Osteoblast (primary cell): ENCODE measurements at regions not wholly inside any gene's neighbourhood (a gene's known extent, or its start where the extent isn't known, plus 50 kb on each side); places are given as distances from the start of the nearest gene placed in this dataset.

ENCODE experiments used
- DNase-seq: peaks from one replicate; pipeline ENCODE4 v3.0.0; 2011; ENCODE audit warnings: low spot score, mixed read lengths; ENCODE audit not compliant: insufficient read length; ENCODE audit errors: missing footprints
- H2AFZ ChIP-seq: 2 replicates; pipeline ENCODE4 v1.6.0; 2011; ENCODE audit warnings: mild to moderate bottlenecking, low read length
- H3K27ac ChIP-seq: 2 replicates; pipeline ENCODE4 v1.5.1; 2011; ENCODE audit warnings: mild to moderate bottlenecking, low read depth, low read length, moderate library complexity
- H3K27me3 ChIP-seq: 2 replicates; pipeline ENCODE4 v1.6.0; 2012; ENCODE audit warnings: mild to moderate bottlenecking, control low read depth, inconsistent platforms, low read length, moderate library complexity; ENCODE audit not compliant: insufficient read depth
- H3K36me3 ChIP-seq: 2 replicates; pipeline ENCODE4 v1.5.1; 2011; ENCODE audit warnings: mild to moderate bottlenecking, low read length, control low read depth, moderate library complexity; ENCODE audit not compliant: insufficient read depth
- H3K4me1 ChIP-seq: 2 replicates; pipeline ENCODE4 v1.5.1; 2011; ENCODE audit warnings: mild to moderate bottlenecking, low read length, control low read depth, moderate library complexity; ENCODE audit not compliant: insufficient read depth
- H3K4me2 ChIP-seq: 2 replicates; pipeline ENCODE4 v1.6.0; 2011; ENCODE audit warnings: mild to moderate bottlenecking, low read length; ENCODE audit not compliant: insufficient read depth
- H3K4me3 ChIP-seq: fragments of 200-600 bp; sonication (generic); 3 replicates; pipeline ENCODE4 v1.5.1; 2012; ENCODE audit warnings: mild to moderate bottlenecking, low read length, inconsistent platforms; ENCODE audit not compliant: insufficient read depth
- H3K79me2 ChIP-seq: 2 replicates; pipeline ENCODE4 v1.6.0; 2012; ENCODE audit warnings: mild to moderate bottlenecking, low read length, control low read depth, inconsistent platforms; ENCODE audit not compliant: insufficient read depth
- H3K9me3 ChIP-seq: 2 replicates; pipeline ENCODE4 v1.5.1; 2011; ENCODE audit warnings: low read depth, low read length, control low read depth
- H4K20me1 ChIP-seq: 2 replicates; pipeline ENCODE4 v1.6.0; 2012; ENCODE audit warnings: mild to moderate bottlenecking, low read length, control low read depth; ENCODE audit not compliant: insufficient read depth
- CTCF ChIP-seq: IDR thresholded peaks from 2 replicates; pipeline ENCODE4 v1.5.1; 2011; ENCODE audit warnings: mild to moderate bottlenecking, low read depth, low read length, moderate library complexity; ENCODE audit errors: extremely low read depth

- Histone ChIP-seq H3K9me3 (no peaks in the 10 kb centered on the region), H3K4me1 (no peaks in the 10 kb centered on the region), H3K79me2 (no peaks in the 10 kb centered on the region), H4K20me1 (no peaks in the 10 kb centered on the region), H2AFZ (no peak overlapping the region), H3K27me3 (no peaks in the 10 kb centered on the region), H3K27ac (no peak overlapping the region), H3K36me3 (no peaks in the 10 kb centered on the region), H3K4me3 (no peak overlapping the region), H3K4me2 (no peak overlapping the region)
- TF ChIP-seq CTCF = no peak
- DNase-seq = no peak
These were observed 900.3 kb downstream of the PCDH7 start for GRCh38 chr4:31620476-31620875.

GRCh38 chr4:31645236-31645635 lies 925.1 kb downstream of the PCDH7 start:
- Histone ChIP-seq H3K79me2 (no peaks in the 10 kb centered on the region), H3K9me3 (peaks cover 2% of the 10 kb centered on the region), H3K27ac (no peak overlapping the region), H3K4me2 (no peak overlapping the region), H3K36me3 (no peaks in the 10 kb centered on the region), H3K4me1 (no peaks in the 10 kb centered on the region), H3K27me3 (no peaks in the 10 kb centered on the region), H2AFZ (no peak overlapping the region), H3K4me3 (no peak overlapping the region), H4K20me1 (no peaks in the 10 kb centered on the region)
- DNase-seq = no peak
- TF ChIP-seq CTCF = no peak

GRCh38 chr4:31647786-31648185 lies 927.6 kb downstream of the PCDH7 start:
- no peak for DNase-seq
- Histone ChIP-seq H3K27me3 (no peaks in the 10 kb centered on the region), H3K9me3 (peaks cover 2% of the 10 kb centered on the region), H3K79me2 (no peaks in the 10 kb centered on the region), H2AFZ (no peak overlapping the region), H4K20me1 (no peaks in the 10 kb centered on the region), H3K36me3 (no peaks in the 10 kb centered on the region), H3K27ac (no peak overlapping the region), H3K4me2 (no peak overlapping the region), H3K4me1 (no peaks in the 10 kb centered on the region), H3K4me3 (no peak overlapping the region)
- no peak for TF ChIP-seq CTCF

GRCh38 chr4:31649878-31650277 lies 929.7 kb downstream of the PCDH7 start:
- Histone ChIP-seq H4K20me1 (no peaks in the 10 kb centered on the region), H3K27me3 (no peaks in the 10 kb centered on the region), H3K36me3 (no peaks in the 10 kb centered on the region), H3K9me3 (peaks cover 2% of the 10 kb centered on the region), H3K4me1 (no peaks in the 10 kb centered on the region), H2AFZ (no peak overlapping the region), H3K4me2 (no peak overlapping the region), H3K79me2 (no peaks in the 10 kb centered on the region), H3K4me3 (no peak overlapping the region), H3K27ac (no peak overlapping the region)
- no peak for TF ChIP-seq CTCF
- no peak for DNase-seq
